Epidermal melanocyte (primary cell): ENCODE measurements at regions not wholly inside any gene's neighbourhood (a gene's known extent, or its start where the extent isn't known, plus 50 kb on each side); places are given as distances from the start of the nearest gene placed in this dataset.
"Not testable (repeated sequence)": the region's sequence is repeated elsewhere in the genome, so short reads cannot be mapped to it uniquely, and the experiment has no call there.

Experiments
- DNase-seq: peaks from one replicate; pipeline ENCODE4 v3.0.0; 2011; ENCODE audit warnings: low spot score; ENCODE audit not compliant: insufficient read length

- no peak for DNase-seq
These were observed 94.9 kb upstream of the ABCB5 start for GRCh38 chr7:20520530-20520929.

GRCh38 chr7:20521243-20521642 lies 94.2 kb upstream of the ABCB5 start:
- DNase-seq: no peak

- DNase-seq: no peak
These were observed 86.2 kb upstream of the ABCB5 start for GRCh38 chr7:20529260-20529659.

GRCh38 chr7:20532890-20533289 lies 82.6 kb upstream of the ABCB5 start:
- no peak for DNase-seq

- DNase-seq: no peak
These were observed 80.9 kb upstream of the ABCB5 start for GRCh38 chr7:20534543-20534942.

GRCh38 chr7:20535541-20535940 lies 79.9 kb upstream of the ABCB5 start:
- no peak for DNase-seq

GRCh38 chr7:20539201-20539600 lies 76.3 kb upstream of the ABCB5 start:
- DNase-seq: no peak

- no peak for DNase-seq
These were observed 73.7 kb upstream of the ABCB5 start for GRCh38 chr7:20541608-20542349.

GRCh38 chr7:20542594-20542993 lies 72.9 kb upstream of the ABCB5 start:
- no peak for DNase-seq

- DNase-seq: no peak
These were observed 72.0 kb upstream of the ABCB5 start for GRCh38 chr7:20543500-20543899.

- no peak for DNase-seq
These were observed 70.5 kb upstream of the ABCB5 start for GRCh38 chr7:20545016-20545415.

GRCh38 chr7:20546958-20547357 lies 68.5 kb upstream of the ABCB5 start:
- not testable (repeated sequence) for DNase-seq

- no peak for DNase-seq
These were observed 61.4 kb upstream of the ABCB5 start for GRCh38 chr7:20554072-20554471.

GRCh38 chr7:20556091-20556490 lies 59.4 kb upstream of the ABCB5 start:
- DNase-seq: no peak

- DNase-seq: no peak
These were observed 58.4 kb upstream of the ABCB5 start for GRCh38 chr7:20557116-20557515.

GRCh38 chr7:20558963-20559716 lies 56.3 kb upstream of the ABCB5 start:
- no peak for DNase-seq

GRCh38 chr7:20559883-20560282 lies 55.6 kb upstream of the ABCB5 start:
- DNase-seq: no peak

- DNase-seq: no peak
These were observed 54.9 kb upstream of the ABCB5 start for GRCh38 chr7:20560325-20561180.

- no peak for DNase-seq
These were observed 54.0 kb upstream of the ABCB5 start for GRCh38 chr7:20561466-20561865.

GRCh38 chr7:20561908-20562307 lies 53.6 kb upstream of the ABCB5 start:
- no peak for DNase-seq

GRCh38 chr7:20562461-20562860 lies 53.0 kb upstream of the ABCB5 start:
- no peak for DNase-seq
